IPS DF 6.9 (cell line): ENCODE measurements at regions not wholly inside any gene's neighbourhood (a gene's known extent, or its start where the extent isn't known, plus 50 kb on each side); places are given as distances from the start of the nearest gene placed in this dataset.
"Not testable (repeated sequence)": the region's sequence is repeated elsewhere in the genome, so short reads cannot be mapped to it uniquely, and the experiment has no call there.

Experiments used
- DNase-seq: peaks from one replicate; pipeline ENCODE4 v3.0.0-alpha.2; 2013; ENCODE audit warnings: low read depth, low spot score
- H3K27ac ChIP-seq: one replicate; pipeline ENCODE4 v1.5.1; 2013; ENCODE audit warnings: low read length, control low read depth
- H3K27me3 ChIP-seq: 2 replicates; pipeline ENCODE4 v1.6.1; 2013; ENCODE audit warnings: mild to moderate bottlenecking, low read length; ENCODE audit not compliant: control insufficient read depth, insufficient read depth
- H3K36me3 ChIP-seq: 2 replicates; pipeline ENCODE4 v1.6.1; 2013; ENCODE audit warnings: low read length; ENCODE audit not compliant: control insufficient read depth, insufficient read depth
- H3K4me1 ChIP-seq: 2 replicates; pipeline ENCODE4 v1.6.1; 2013; ENCODE audit warnings: low read length; ENCODE audit not compliant: control insufficient read depth, insufficient read depth
- H3K4me3 ChIP-seq: 2 replicates; pipeline ENCODE4 v1.5.1; 2013; ENCODE audit warnings: mild to moderate bottlenecking, low read length
- H3K9me3 ChIP-seq: 2 replicates; pipeline ENCODE4 v1.6.1; 2013; ENCODE audit warnings: low read length, inconsistent platforms; ENCODE audit not compliant: control insufficient read depth, insufficient read depth
- WGBS: extraction: QIAGEN DNeasy Blood & Tissue Kit; methylation state at CpG from one replicate; pipeline ENCODE4 v1.1.7; 2013; ENCODE audit warnings: mixed read lengths, missing lambda C conversion rate; ENCODE audit not compliant: insufficient read length, insufficient coverage; 5-methylcytosine and 5-hydroxymethylcytosine counted together

- no peak overlapping the region for H3K4me3 ChIP-seq
- H3K36me3 ChIP-seq: no peaks in the 10 kb centered on the region
These were observed 101.1 kb upstream of the GALNT18 start for GRCh38 chr11:11722861-11723260.

GRCh38 chr11:11722246-11722645 lies 100.4 kb upstream of the GALNT18 start:
- Histone ChIP-seq H3K27me3 (no peaks in the 10 kb centered on the region), H3K4me3 (no peak overlapping the region), H3K4me1 (no peaks in the 10 kb centered on the region), H3K9me3 (peaks cover 3% of the 10 kb centered on the region; the same call in 1 of the 2 replicates), H3K36me3 (no peaks in the 10 kb centered on the region), H3K27ac (no peak overlapping the region)
- DNase-seq: no peak
- no CpG with 5 or more reads among the region's 3 CpGs for WGBS

More at GRCh38 chr11:11722861-11723260, 101.1 kb upstream of the GALNT18 start:
- DNase-seq: no peak
- H3K4me1 ChIP-seq: no peaks in the 10 kb centered on the region
- H3K9me3 ChIP-seq: no peaks in the 10 kb centered on the region
- no CpG with 5 or more reads among the region's 3 CpGs for WGBS
- H3K27me3 ChIP-seq: no peaks in the 10 kb centered on the region
- H3K27ac ChIP-seq: no peak overlapping the region

GRCh38 chr11:11718511-11718910 lies 96.7 kb upstream of the GALNT18 start:
- H3K4me3 ChIP-seq: no peak overlapping the region
- no peaks in the 10 kb centered on the region for H3K27me3 ChIP-seq
- DNase-seq: no peak
- peaks cover 3% of the 10 kb centered on the region; the same call in 1 of the 2 replicates for H3K9me3 ChIP-seq
- no peak overlapping the region for H3K27ac ChIP-seq
- no CpG with 5 or more reads among the region's 3 CpGs for WGBS
- no peaks in the 10 kb centered on the region for H3K36me3 ChIP-seq
- H3K4me1 ChIP-seq: no peaks in the 10 kb centered on the region

- Histone ChIP-seq H3K9me3 (peaks cover 3% of the 10 kb centered on the region; the same call in 1 of the 2 replicates), H3K27me3 (no peaks in the 10 kb centered on the region), H3K36me3 (no peaks in the 10 kb centered on the region), H3K4me1 (no peaks in the 10 kb centered on the region), H3K4me3 (no peak overlapping the region), H3K27ac (no peak overlapping the region)
- DNase-seq: no peak
- WGBS: no CpG with 5 or more reads among the region's 15 CpGs
These were observed 95.4 kb upstream of the GALNT18 start for GRCh38 chr11:11717064-11717725.

GRCh38 chr11:11715075-11715474 lies 93.3 kb upstream of the GALNT18 start:
- DNase-seq, H3K36me3 ChIP-seq, H3K4me3 ChIP-seq, H3K9me3 ChIP-seq, H3K4me1 ChIP-seq, H3K27ac ChIP-seq, H3K27me3 ChIP-seq: not testable (repeated sequence)
- WGBS: no CpG with 5 or more reads among the region's 1 CpG

- H3K36me3 ChIP-seq: no peaks in the 10 kb centered on the region
- WGBS: no CpG with 5 or more reads among the region's 4 CpGs
- no peak overlapping the region for H3K4me3 ChIP-seq
- no peaks in the 10 kb centered on the region for H3K27me3 ChIP-seq
- H3K4me1 ChIP-seq: no peaks in the 10 kb centered on the region
- no peaks in the 10 kb centered on the region for H3K9me3 ChIP-seq
- no peak overlapping the region for H3K27ac ChIP-seq
- no peak for DNase-seq
These were observed 88.8 kb upstream of the GALNT18 start for GRCh38 chr11:11710556-11710955.

GRCh38 chr11:11709447-11710239 lies 87.8 kb upstream of the GALNT18 start:
- H3K4me3 ChIP-seq: no peak overlapping the region
- no peaks in the 10 kb centered on the region for H3K27me3 ChIP-seq
- WGBS: no CpG with 5 or more reads among the region's 7 CpGs
- H3K4me1 ChIP-seq: no peaks in the 10 kb centered on the region
- H3K36me3 ChIP-seq: no peaks in the 10 kb centered on the region
- H3K27ac ChIP-seq: no peak overlapping the region
- no peaks in the 10 kb centered on the region for H3K9me3 ChIP-seq
- DNase-seq: no peak

- Histone ChIP-seq H3K36me3 (no peaks in the 10 kb centered on the region), H3K27ac (no peak overlapping the region), H3K4me1 (no peaks in the 10 kb centered on the region), H3K27me3 (no peaks in the 10 kb centered on the region), H3K9me3 (no peaks in the 10 kb centered on the region), H3K4me3 (no peak overlapping the region)
- no CpG with 5 or more reads among the region's 1 CpG for WGBS
- DNase-seq: no peak
These were observed 86.5 kb upstream of the GALNT18 start for GRCh38 chr11:11708256-11708655.

- Histone ChIP-seq H3K36me3 (no peaks in the 10 kb centered on the region), H3K27ac (no peak overlapping the region), H3K9me3 (no peaks in the 10 kb centered on the region), H3K4me3 (no peak overlapping the region), H3K27me3 (no peaks in the 10 kb centered on the region), H3K4me1 (no peaks in the 10 kb centered on the region)
- WGBS: no CpG with 5 or more reads among the region's 4 CpGs
- no peak for DNase-seq
These were observed 84.2 kb upstream of the GALNT18 start for GRCh38 chr11:11706028-11706427.

GRCh38 chr11:11703885-11704284 lies 82.1 kb upstream of the GALNT18 start:
- no peak overlapping the region for H3K27ac ChIP-seq
- no peaks in the 10 kb centered on the region for H3K27me3 ChIP-seq
- H3K9me3 ChIP-seq: no peaks in the 10 kb centered on the region
- H3K4me1 ChIP-seq: no peaks in the 10 kb centered on the region
- no peak for DNase-seq
- no peak overlapping the region for H3K4me3 ChIP-seq
- no CpG with 5 or more reads among the region's 1 CpG for WGBS
- no peaks in the 10 kb centered on the region for H3K36me3 ChIP-seq
